Naive thymus-derived CD4-positive, alpha-beta T cell (primary cell): ENCODE measurements at regions not wholly inside any gene's neighbourhood (a gene's known extent, or its start where the extent isn't known, plus 50 kb on each side); places are given as distances from the start of the nearest gene placed in this dataset.

ENCODE experiments used
- ATAC-seq: fragments of 150-1000 bp; cut with Tn5 transposase; 2 replicates; pipeline ENCODE4 v1.10.0; 2021; ENCODE audit warnings: mild to moderate bottlenecking, moderate library complexity
- CTCF ChIA-PET: fragments of 350-600 bp; sonication (Branson Sonifier 250); formaldehyde crosslinking; loops from one replicate; lab custom pipeline; 2021; ENCODE audit warnings: antibody characterized with exemption; lab: Charles Lee
- POLR2A ChIA-PET: fragments of 350-600 bp; sonication (Branson Sonifier 250); formaldehyde crosslinking; loops from one replicate; lab custom pipeline; 2021; ENCODE audit warnings: antibody characterized with exemption, inconsistent platforms; lab: Charles Lee
- DNase-seq, 9 donors: peaks; one replicate each; pipeline versions ENCODE4 v3.0.0 to v3.0.0-alpha.2; 2020 to 2022; ENCODE audit warnings: mixed read lengths in 1 of 9
- H3K27ac ChIP-seq: one replicate; pipeline ENCODE4 v1.7.0; 2013; ENCODE audit warnings: mild to moderate bottlenecking, low read depth, low read length, moderate library complexity
- H3K27me3 ChIP-seq, 2 donors: one replicate each; pipeline ENCODE4 v1.7.0; 2013; ENCODE audit warnings: low read length in 2 of 2, mild to moderate bottlenecking in 2 of 2, moderate library complexity in 2 of 2; ENCODE audit not compliant: control insufficient read depth in 2 of 2, insufficient read depth in 2 of 2
- H3K36me3 ChIP-seq, 3 experiments: 1 replicate in 2 of 3; 2 replicates in 1 of 3; pipeline ENCODE4 v1.7.0; 2013; ENCODE audit warnings: low read length in 3 of 3, mild to moderate bottlenecking in 3 of 3, moderate library complexity in 1 of 3; ENCODE audit not compliant: insufficient read depth in 3 of 3, control insufficient read depth in 2 of 3
- H3K4me1 ChIP-seq, 2 donors: one replicate each; pipeline ENCODE4 v1.7.0; 2013; ENCODE audit warnings: low read length in 2 of 2, mild to moderate bottlenecking in 2 of 2, moderate library complexity in 1 of 2; ENCODE audit not compliant: control insufficient read depth in 2 of 2, insufficient read depth in 2 of 2
- H3K4me3 ChIP-seq: 2 replicates; pipeline ENCODE4 v1.7.0; 2013; ENCODE audit warnings: mild to moderate bottlenecking, low read length
- H3K9me3 ChIP-seq, 3 experiments: 1 replicate in 2 of 3; 2 replicates in 1 of 3; pipeline ENCODE4 v1.7.0; 2013; ENCODE audit warnings: low read length in 3 of 3; ENCODE audit not compliant: control insufficient read depth in 2 of 3
- H3K27ac Mint-ChIP-seq, 9 donors: one replicate each; pipeline ENCODE4 v1.8.0; 2020 to 2022; ENCODE audit warnings: mixed read lengths in 9 of 9, mild to moderate bottlenecking in 8 of 9, moderate library complexity in 5 of 9, inconsistent platforms in 2 of 9
- H3K27me3 Mint-ChIP-seq, 5 donors: one replicate each; pipeline ENCODE4 v1.8.0; 2021 to 2022; ENCODE audit warnings: mixed read lengths in 5 of 5, mild to moderate bottlenecking in 1 of 5
- H3K36me3 Mint-ChIP-seq, 5 donors: one replicate each; pipeline ENCODE4 v1.8.0; 2020 to 2022; ENCODE audit warnings: mixed read lengths in 5 of 5, mild to moderate bottlenecking in 3 of 5, inconsistent platforms in 1 of 5
- H3K4me1 Mint-ChIP-seq, 7 donors: one replicate each; pipeline ENCODE4 v1.8.0; 2020 to 2022; ENCODE audit warnings: mixed read lengths in 7 of 7, mild to moderate bottlenecking in 3 of 7, inconsistent platforms in 1 of 7
- H3K4me3 Mint-ChIP-seq, 10 donors: one replicate each; pipeline ENCODE4 v1.8.0; 2020 to 2022; ENCODE audit warnings: mild to moderate bottlenecking in 10 of 10, mixed read lengths in 10 of 10, moderate library complexity in 6 of 10, inconsistent platforms in 2 of 10
- H3K9me3 Mint-ChIP-seq, 11 donors: one replicate each; pipeline ENCODE4 v1.8.0; 2020 to 2022; ENCODE audit warnings: mixed read lengths in 11 of 11, mild to moderate bottlenecking in 4 of 11, inconsistent platforms in 1 of 11, moderate library complexity in 1 of 11
- intact Hi-C, 2 donors: fragments of 100-400 bp; cut with micrococcal nuclease; formaldehyde crosslinking; loops; one replicate each; pipeline ENCODE4 v1.15.1; 2023

DNA sequence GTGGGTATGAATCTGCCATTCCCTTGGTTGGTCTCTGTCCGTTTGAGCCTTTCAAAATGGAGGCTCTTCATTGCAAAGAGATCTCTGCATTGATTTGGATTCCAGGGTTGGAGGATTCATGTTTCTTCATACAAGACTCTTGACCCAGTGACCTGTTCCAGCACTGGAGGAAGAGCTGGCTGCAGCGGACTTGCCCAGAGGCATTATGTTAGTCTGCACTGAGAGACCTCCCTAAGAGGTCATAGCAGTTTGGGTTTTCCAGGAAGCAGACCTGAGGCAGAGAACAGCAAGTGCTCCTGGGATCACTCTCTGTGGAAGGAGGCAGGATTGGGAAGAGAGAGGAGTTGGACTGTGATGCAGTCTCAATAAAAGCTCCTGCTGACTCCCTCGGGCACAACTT lies 57.7 kb upstream of the PTPRT start:
- Mint-ChIP-seq H3K27me3 (peaks cover 0 to 33% (median 10%) of the 10 kb centered on the region in 5 donors), H3K27ac (no peak overlapping the region), H3K4me3 (no peak overlapping the region), H3K36me3 (no peaks in the 10 kb centered on the region), H3K4me1 (no peaks in the 10 kb centered on the region), H3K9me3 (peaks cover 0 to 9% (median 0%) of the 10 kb centered on the region in 11 donors)
- no peak for ATAC-seq
- ChIA-PET POLR2A (no interaction called here), CTCF (interaction anchor here (0.6 kb wide), 1 partner anchor 1425 kb away, joined by 4 read pairs; no protein-coding TSS in a partner anchor)
- H3K4me3 ChIP-seq, result no peak overlapping the region
- H3K27me3 ChIP-seq, result no peaks in the 10 kb centered on the region
- H3K27ac ChIP-seq, result no peak overlapping the region
- no peaks in the 10 kb centered on the region for H3K4me1 ChIP-seq
- intact Hi-C loops, result no loop called here
- DNase-seq, result no peak
- H3K36me3 ChIP-seq, result no peaks in the 10 kb centered on the region
- H3K9me3 ChIP-seq, result no peaks in the 10 kb centered on the region

DNA sequence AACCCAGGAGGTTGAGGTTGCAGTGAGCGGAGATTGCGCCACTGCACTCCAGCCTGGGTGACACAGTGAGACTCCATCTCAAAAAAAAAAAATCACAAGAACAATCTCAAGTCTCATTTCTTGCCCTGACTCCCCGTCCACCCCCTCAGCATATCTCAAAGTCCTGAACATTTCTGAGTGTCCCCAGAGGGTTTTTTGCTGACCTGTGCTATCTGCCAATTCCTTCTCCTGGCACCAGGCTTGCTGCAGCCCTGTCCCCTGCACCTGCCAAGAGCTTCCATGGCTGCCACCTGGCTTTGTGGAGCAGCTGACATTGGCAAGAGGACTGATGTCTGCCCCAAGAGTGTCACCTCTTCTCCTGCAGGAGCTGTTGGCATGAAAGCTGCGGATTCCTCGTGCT lies 54.9 kb upstream of the PTPRT start:
- CTCF ChIA-PET, result no interaction called here
- Histone ChIP-seq H3K27me3 (no peaks in the 10 kb centered on the region), H3K36me3 (no peaks in the 10 kb centered on the region), H3K4me3 (no peak overlapping the region), H3K27ac (no peak overlapping the region), H3K9me3 (no peaks in the 10 kb centered on the region), H3K4me1 (no peaks in the 10 kb centered on the region)
- H3K4me3 Mint-ChIP-seq, result no peak overlapping the region
- H3K27ac Mint-ChIP-seq, result no peak overlapping the region
- peaks cover 0 to 11% (median under 1%) of the 10 kb centered on the region in 11 donors for H3K9me3 Mint-ChIP-seq
- DNase-seq (no peak), ATAC-seq (no peak)
- H3K36me3 Mint-ChIP-seq, result peaks cover 0 to 5% (median 0%) of the 10 kb centered on the region in 5 donors
- H3K27me3 Mint-ChIP-seq, result peaks cover 0 to 34% (median 7%) of the 10 kb centered on the region in 5 donors
- no peaks in the 10 kb centered on the region for H3K4me1 Mint-ChIP-seq
- POLR2A ChIA-PET, result no interaction called here
- intact Hi-C loops, result no loop called here

DNA sequence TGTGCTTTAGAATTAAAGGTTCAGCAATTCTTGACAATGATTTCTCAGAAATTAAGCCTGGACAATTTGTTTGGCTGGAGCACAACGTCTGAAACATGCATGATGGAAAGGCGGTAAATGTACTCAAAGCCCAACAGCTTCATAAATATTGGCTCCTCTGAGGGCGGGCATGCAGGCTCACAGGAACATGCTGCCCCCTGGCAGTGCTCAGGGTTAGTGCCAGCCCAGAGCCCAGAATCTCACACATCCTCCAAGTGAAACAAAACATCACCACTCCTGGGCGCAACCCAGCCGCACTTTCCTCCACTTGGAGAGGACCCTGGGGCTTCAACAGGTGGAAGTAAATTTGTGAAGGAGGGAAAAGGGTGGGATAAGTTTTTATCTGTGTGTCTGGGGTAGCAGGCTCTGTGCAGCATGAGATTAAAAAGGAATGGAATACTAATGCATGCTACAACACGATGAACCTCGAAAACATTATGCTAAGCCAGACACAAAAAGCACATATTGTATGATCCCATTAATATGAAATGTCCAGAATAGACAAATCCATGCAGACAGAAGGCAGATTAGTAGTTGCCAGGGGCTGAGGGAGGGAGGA lies 54.1 kb upstream of the PTPRT start:
- ChIA-PET POLR2A (no interaction called here), CTCF (no interaction called here)
- Mint-ChIP-seq H3K27ac (no peak overlapping the region), H3K36me3 (peaks cover 0 to 5% (median 0%) of the 10 kb centered on the region in 5 donors), H3K9me3 (peaks cover 0 to 16% (median 5%) of the 10 kb centered on the region in 11 donors), H3K4me1 (no peaks in the 10 kb centered on the region), H3K27me3 (peaks cover 0 to 40% (median 13%) of the 10 kb centered on the region in 5 donors), H3K4me3 (no peak overlapping the region)
- Histone ChIP-seq H3K4me3 (no peak overlapping the region), H3K4me1 (no peaks in the 10 kb centered on the region), H3K9me3 (no peaks in the 10 kb centered on the region), H3K27me3 (no peaks in the 10 kb centered on the region), H3K27ac (no peak overlapping the region), H3K36me3 (no peaks in the 10 kb centered on the region)
- intact Hi-C loops, result no loop called here
- no peak for DNase-seq
- no peak for ATAC-seq

DNA sequence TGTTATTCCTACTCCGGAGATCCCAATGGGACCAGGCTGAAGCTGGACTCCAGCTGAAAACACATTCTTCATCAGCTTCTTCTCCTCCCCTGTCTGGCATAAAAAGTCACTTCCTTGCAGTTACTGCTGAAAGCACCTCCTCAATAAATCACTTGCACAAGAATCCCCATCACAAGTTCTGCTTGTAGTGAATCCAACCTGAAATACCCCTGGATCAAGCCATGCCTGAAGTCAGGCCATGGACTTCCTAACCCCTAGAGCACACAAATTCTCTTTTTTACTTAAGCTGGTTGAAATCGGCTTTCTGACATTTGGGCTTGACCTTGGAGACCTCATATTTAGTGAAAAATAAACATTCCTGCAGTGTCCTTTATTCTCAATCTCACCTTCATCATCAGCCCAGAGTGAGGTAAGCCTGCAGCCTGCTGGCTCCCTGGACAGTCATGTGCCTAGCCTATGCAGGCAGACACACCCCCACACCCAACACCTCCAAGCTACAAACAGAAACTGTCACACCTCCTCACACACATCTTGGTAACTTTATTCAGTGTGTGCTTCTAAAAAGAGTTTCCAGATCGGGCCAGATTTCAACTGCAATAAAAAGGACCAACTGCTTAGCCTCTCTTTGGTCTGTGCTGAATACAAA lies 51.5 kb upstream of the PTPRT start:
- no peaks in the 10 kb centered on the region for H3K36me3 ChIP-seq
- no peaks in the 10 kb centered on the region for H3K4me1 Mint-ChIP-seq
- H3K36me3 Mint-ChIP-seq, result peaks cover 0 to 5% (median 0%) of the 10 kb centered on the region in 5 donors
- H3K27ac ChIP-seq, result no peak overlapping the region
- H3K4me1 ChIP-seq, result no peaks in the 10 kb centered on the region
- no peak for ATAC-seq
- peaks cover 0 to 35% (median 9%) of the 10 kb centered on the region in 5 donors for H3K27me3 Mint-ChIP-seq
- CTCF ChIA-PET, result no interaction called here
- H3K4me3 Mint-ChIP-seq, result no peak overlapping the region
- no peak overlapping the region for H3K4me3 ChIP-seq
- H3K27me3 ChIP-seq, result no peaks in the 10 kb centered on the region
- H3K9me3 Mint-ChIP-seq, result peaks cover 0 to 14% (median 6%) of the 10 kb centered on the region in 11 donors
- no peaks in the 10 kb centered on the region for H3K9me3 ChIP-seq
- no peak overlapping the region for H3K27ac Mint-ChIP-seq
- intact Hi-C loops, result no loop called here
- no peak for DNase-seq
- POLR2A ChIA-PET, result no interaction called here
